Esophagus muscularis mucosa (tissue), 4 donors: ENCODE measurements at regions not wholly inside any gene's neighbourhood (a gene's known extent, or its start where the extent isn't known, plus 50 kb on each side); places are given as distances from the start of the nearest gene placed in this dataset.
A peak's percentile ranks its signal among the peaks of the same experiment; 100 is the strongest.

ENCODE experiments used
- DNase-seq: peaks from one replicate; pipeline ENCODE4 v3.0.0-alpha.2; 2017; ENCODE audit errors: extremely low spot score
- H3K27ac ChIP-seq, 4 donors: fragments of 200-600 bp; sonication (generic); replicated peaks in 1 of 4; 1 replicate in 3 of 4; 2 replicates in 1 of 4; pipeline ENCODE4 v1.5.1; 2016 to 2019; ENCODE audit warnings: mild to moderate bottlenecking in 1 of 4
- H3K27me3 ChIP-seq, 4 donors: fragments of 200-600 bp; sonication (generic); one replicate each; pipeline versions ENCODE4 v1.5.1 to v1.6.0; 2016 to 2019
- H3K36me3 ChIP-seq, 4 donors: fragments of 200-600 bp; sonication (generic); one replicate each; pipeline ENCODE4 v1.5.1; 2016 to 2019
- H3K4me1 ChIP-seq, 4 donors: fragments of 200-600 bp; sonication (generic); one replicate each; pipeline ENCODE4 v1.5.1; 2016 to 2019
- H3K4me3 ChIP-seq, 4 donors: fragments of 200-600 bp; sonication (generic); 1 replicate in 2 of 4; 2 replicates in 2 of 4; pipeline ENCODE4 v1.5.1; 2016 to 2019; ENCODE audit warnings: mild to moderate bottlenecking in 4 of 4, moderate library complexity in 1 of 4
- H3K9me3 ChIP-seq, 4 donors: fragments of 200-600 bp; sonication (generic); 1 replicate in 3 of 4; 2 replicates in 1 of 4; pipeline ENCODE4 v1.5.1; 2016 to 2019
- CTCF ChIP-seq, 3 experiments: fragments of 200-600 bp in 2 of 3; fragments of 450-650 bp in 1 of 3; sonication (generic) in 2 of 3; IDR thresholded peaks; one replicate each; pipeline ENCODE4 v1.5.1; 2017 to 2019; ENCODE audit warnings: antibody characterized with exemption in 3 of 3, mild to moderate bottlenecking in 2 of 3, moderate library complexity in 1 of 3
- EP300 ChIP-seq: sonication (generic); formaldehyde crosslinking; IDR thresholded peaks from one replicate; pipeline ENCODE4 v1.6.1; 2017; ENCODE audit warnings: antibody characterized with exemption
- POLR2A ChIP-seq: fragments of 450-650 bp; IDR thresholded peaks from one replicate; pipeline ENCODE4 v1.6.1; 2017; ENCODE audit warnings: antibody characterized with exemption, moderate library complexity, mild to moderate bottlenecking, low read depth
- POLR2AphosphoS5 ChIP-seq, 2 donors: sonication (generic); formaldehyde crosslinking; IDR thresholded peaks; one replicate each; pipeline ENCODE4 v1.6.1; 2017; ENCODE audit warnings: antibody characterized with exemption in 2 of 2
- WGBS: methylation state at CpG from one replicate; pipeline ENCODE4 v1.1.5; 2018; 5-methylcytosine and 5-hydroxymethylcytosine counted together
- intact Hi-C: fragments of 100-400 bp; cut with DNase I; formaldehyde crosslinking; loops from one replicate; pipeline ENCODE4 v1.15.1; 2023

GRCh38 chr6:1179571-1180459 lies 132.1 kb upstream of the FOXQ1 start:
- 48% methylated on average over 16 of the region's 16 CpGs for WGBS
- no peak for DNase-seq
- no peaks in the 10 kb centered on the region for H3K27me3 ChIP-seq
- TF ChIP-seq POLR2AphosphoS5 (IDR thresholded peaks at IDR 0.05) (no peak), EP300 (no peak), POLR2A (no peak), CTCF (IDR thresholded peaks at IDR 0.05) (no peak)
- H3K27ac ChIP-seq = peak overlapping the region in 1 of 4 donors; percentile 2
- H3K4me1 ChIP-seq = peaks cover 0 to 17% (median 14%) of the 10 kb centered on the region in 4 donors
- H3K4me3 ChIP-seq = no peak overlapping the region
- H3K36me3 ChIP-seq = no peaks in the 10 kb centered on the region
- intact Hi-C loops = no loop called here
- no peaks in the 10 kb centered on the region for H3K9me3 ChIP-seq

- intact Hi-C loops = no loop called here
- DNase-seq = no peak
- Histone ChIP-seq H3K27ac (no peak overlapping the region), H3K4me3 (no peak overlapping the region), H3K4me1 (peaks cover 0 to 17% (median 14%) of the 10 kb centered on the region in 4 donors), H3K9me3 (no peaks in the 10 kb centered on the region), H3K27me3 (no peaks in the 10 kb centered on the region), H3K36me3 (no peaks in the 10 kb centered on the region)
- TF ChIP-seq POLR2A (no peak), POLR2AphosphoS5 (IDR thresholded peaks at IDR 0.05) (no peak), EP300 (no peak), CTCF (IDR thresholded peaks at IDR 0.05) (no peak)
- 95% methylated on average over 3 of the region's 3 CpGs for WGBS
Measured at GRCh38 chr6:1178590-1178989, 133.3 kb upstream of the FOXQ1 start.

GRCh38 chr6:1176567-1176966 lies 135.3 kb upstream of the FOXQ1 start:
- intact Hi-C loops = no loop called here
- no peak for TF ChIP-seq EP300
- TF ChIP-seq POLR2AphosphoS5 (IDR thresholded peaks at IDR 0.05) = no peak
- TF ChIP-seq CTCF (IDR thresholded peaks at IDR 0.05) = no peak
- no peak for TF ChIP-seq POLR2A

GRCh38 chr6:1175877-1176276 lies 136.0 kb upstream of the FOXQ1 start:
- H3K9me3 ChIP-seq = no peaks in the 10 kb centered on the region
- no peak overlapping the region for H3K27ac ChIP-seq
- DNase-seq = no peak
- H3K27me3 ChIP-seq = no peaks in the 10 kb centered on the region
- intact Hi-C loops = no loop called here
- WGBS = 85% methylated on average over 4 of the region's 4 CpGs
- no peak overlapping the region for H3K4me3 ChIP-seq
- TF ChIP-seq CTCF (IDR thresholded peaks at IDR 0.05) (no peak), POLR2AphosphoS5 (IDR thresholded peaks at IDR 0.05) (no peak), EP300 (no peak), POLR2A (no peak)
- no peaks in the 10 kb centered on the region for H3K36me3 ChIP-seq
- peaks cover 0 to 17% (median 14%) of the 10 kb centered on the region in 4 donors for H3K4me1 ChIP-seq

More at GRCh38 chr6:1176567-1176966, 135.3 kb upstream of the FOXQ1 start:
- WGBS = 90% methylated on average over 6 of the region's 6 CpGs
- Histone ChIP-seq H3K4me1 (peaks cover 0 to 17% (median 14%) of the 10 kb centered on the region in 4 donors), H3K4me3 (no peak overlapping the region), H3K36me3 (no peaks in the 10 kb centered on the region), H3K27me3 (no peaks in the 10 kb centered on the region), H3K27ac (no peak overlapping the region), H3K9me3 (no peaks in the 10 kb centered on the region)
- DNase-seq = no peak
